ENCODE measurements at regions not wholly inside any gene's neighbourhood (a gene's known extent, or its start where the extent isn't known, plus 50 kb on each side); places are given as distances from the start of the nearest gene placed in this dataset.
"Not testable (repeated sequence)": the region's sequence is repeated elsewhere in the genome, so short reads cannot be mapped to it uniquely, and the experiment has no call there.

GRCh38 chrX:55142206-55142918, 53.5 kb downstream of the PAGE2 start:
- DNase-seq (ENCODE audit: low read depth, low spot score): no peak

- peak; percentile 8 for DNase-seq (ENCODE audit: low read depth, low spot score)
Measured at GRCh38 chrX:55142919-55143310, 54.1 kb downstream of the PAGE2 start.

GRCh38 chrX:55143621-55144020, 54.8 kb downstream of the PAGE2 start:
- DNase-seq (ENCODE audit: low read depth, low spot score): no peak

- DNase-seq (ENCODE audit: low read depth, low spot score): no peak
Measured at GRCh38 chrX:55144697-55145096, 55.9 kb downstream of the PAGE2 start.

- DNase-seq (ENCODE audit: low read depth, low spot score): no peak
Measured at GRCh38 chrX:55149242-55149641, 60.4 kb downstream of the PAGE2 start.

- no peak for DNase-seq (ENCODE audit: low read depth, low spot score)
Measured at GRCh38 chrX:55151199-55151598, 62.4 kb downstream of the PAGE2 start.

- no peak for DNase-seq (ENCODE audit: low read depth, low spot score)
Measured at GRCh38 chrX:55159551-55159950, 60.6 kb upstream of the PAGE5 start.

GRCh38 chrX:55160685-55161552, 59.2 kb upstream of the PAGE5 start:
- peak; percentile 98 for DNase-seq (ENCODE audit: low read depth, low spot score)

- no peak for DNase-seq (ENCODE audit: low read depth, low spot score)
Measured at GRCh38 chrX:55161581-55161980, 58.6 kb upstream of the PAGE5 start.

GRCh38 chrX:55163171-55163570, 57.0 kb upstream of the PAGE5 start:
- no peak for DNase-seq (ENCODE audit: low read depth, low spot score)

- not testable (repeated sequence) for DNase-seq (ENCODE audit: low read depth, low spot score)
Measured at GRCh38 chrX:55165026-55165425, 55.1 kb upstream of the PAGE5 start.

GRCh38 chrX:55167124-55167803, 52.9 kb upstream of the PAGE5 start:
- DNase-seq (ENCODE audit: low read depth, low spot score): no peak

GRCh38 chrX:55167901-55168300, 52.2 kb upstream of the PAGE5 start:
- no peak for DNase-seq (ENCODE audit: low read depth, low spot score)

- DNase-seq (ENCODE audit: low read depth, low spot score): no peak
Measured at GRCh38 chrX:55169782-55170181, 50.4 kb upstream of the PAGE5 start.
